ENCODE measurements at regions not wholly inside any gene's neighbourhood (a gene's known extent, or its start where the extent isn't known, plus 50 kb on each side); places are given as distances from the start of the nearest gene placed in this dataset.

DNA sequence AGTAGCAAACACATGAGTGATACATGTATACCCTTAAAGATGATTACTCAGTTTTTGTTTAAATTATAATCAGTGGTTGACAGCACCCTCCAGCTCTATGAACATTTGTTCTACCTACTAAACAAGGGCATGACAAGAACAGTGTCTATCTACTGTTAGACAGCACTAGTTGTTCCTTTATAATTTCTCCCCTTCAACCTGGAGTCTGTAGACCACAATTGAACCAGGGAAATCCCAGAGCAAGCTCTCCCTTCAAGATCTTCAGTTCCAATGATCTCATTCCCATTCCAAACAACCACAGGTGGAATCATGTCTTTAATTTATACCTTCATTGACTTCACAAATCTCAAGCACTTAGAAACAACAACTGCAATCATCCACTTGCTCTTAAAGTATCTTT lies 216.1 kb downstream of the HHIPL2 start:
- no peak for TF ChIP-seq POLR2AphosphoS5 (IDR thresholded peaks at IDR 0.05)
- TF ChIP-seq, protein P1, sequence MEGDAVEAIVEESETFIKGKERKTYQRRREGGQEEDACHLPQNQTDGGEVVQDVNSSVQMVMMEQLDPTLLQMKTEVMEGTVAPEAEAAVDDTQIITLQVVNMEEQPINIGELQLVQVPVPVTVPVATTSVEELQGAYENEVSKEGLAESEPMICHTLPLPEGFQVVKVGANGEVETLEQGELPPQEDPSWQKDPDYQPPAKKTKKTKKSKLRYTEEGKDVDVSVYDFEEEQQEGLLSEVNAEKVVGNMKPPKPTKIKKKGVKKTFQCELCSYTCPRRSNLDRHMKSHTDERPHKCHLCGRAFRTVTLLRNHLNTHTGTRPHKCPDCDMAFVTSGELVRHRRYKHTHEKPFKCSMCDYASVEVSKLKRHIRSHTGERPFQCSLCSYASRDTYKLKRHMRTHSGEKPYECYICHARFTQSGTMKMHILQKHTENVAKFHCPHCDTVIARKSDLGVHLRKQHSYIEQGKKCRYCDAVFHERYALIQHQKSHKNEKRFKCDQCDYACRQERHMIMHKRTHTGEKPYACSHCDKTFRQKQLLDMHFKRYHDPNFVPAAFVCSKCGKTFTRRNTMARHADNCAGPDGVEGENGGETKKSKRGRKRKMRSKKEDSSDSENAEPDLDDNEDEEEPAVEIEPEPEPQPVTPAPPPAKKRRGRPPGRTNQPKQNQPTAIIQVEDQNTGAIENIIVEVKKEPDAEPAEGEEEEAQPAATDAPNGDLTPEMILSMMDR (IDR thresholded peaks at IDR 0.05): no peak
- no peak for TF ChIP-seq POLR2A (IDR thresholded peaks at IDR 0.05)

Measured in sigmoid colon (tissue), 4 donors.